AG04450 (cell line): ENCODE measurements at regions not wholly inside any gene's neighbourhood (a gene's known extent, or its start where the extent isn't known, plus 50 kb on each side); places are given as distances from the start of the nearest gene placed in this dataset.

ENCODE experiments used
- CTCF ChIA-PET: fragments of 300-600, 350-600 bp; formaldehyde crosslinking; extraction: SDS; loops from one replicate; lab custom pipeline; 2022; ENCODE audit warnings: antibody characterized with exemption, inconsistent platforms; lab: Charles Lee
- POLR2A ChIA-PET: fragments of 350-600 bp; formaldehyde crosslinking; extraction: SDS; loops from one replicate; lab custom pipeline; 2021; ENCODE audit warnings: antibody characterized with exemption, inconsistent platforms; lab: Yijun Ruan, JAX
- DNase-seq: peaks from one replicate; pipeline ENCODE4 v3.0.0-alpha.2; 2011; ENCODE audit warnings: low read depth, low spot score
- H3K27ac ChIP-seq: one replicate; pipeline ENCODE4 v1.5.1; 2012; ENCODE audit warnings: low read depth, low read length, control low read depth
- H3K27me3 ChIP-seq: one replicate; pipeline ENCODE4 v1.6.0; 2012; ENCODE audit warnings: low read length; ENCODE audit not compliant: control insufficient read depth, insufficient read depth
- H3K4me3 ChIP-seq: 2 replicates; pipeline ENCODE4 v1.5.1; 2011; ENCODE audit warnings: mild to moderate bottlenecking, low read depth, low read length, control low read depth
- H3K9me3 ChIP-seq: 2 replicates; pipeline ENCODE4 v1.5.1; 2012; ENCODE audit warnings: low read length; ENCODE audit not compliant: control insufficient read depth, insufficient read depth
- TF ChIP-seq, protein P1 (sequence below): IDR thresholded peaks from 2 replicates; pipeline ENCODE4 v1.5.1; 2011; ENCODE audit warnings: low read depth, low read length, control low read depth, inconsistent platforms

DNA sequence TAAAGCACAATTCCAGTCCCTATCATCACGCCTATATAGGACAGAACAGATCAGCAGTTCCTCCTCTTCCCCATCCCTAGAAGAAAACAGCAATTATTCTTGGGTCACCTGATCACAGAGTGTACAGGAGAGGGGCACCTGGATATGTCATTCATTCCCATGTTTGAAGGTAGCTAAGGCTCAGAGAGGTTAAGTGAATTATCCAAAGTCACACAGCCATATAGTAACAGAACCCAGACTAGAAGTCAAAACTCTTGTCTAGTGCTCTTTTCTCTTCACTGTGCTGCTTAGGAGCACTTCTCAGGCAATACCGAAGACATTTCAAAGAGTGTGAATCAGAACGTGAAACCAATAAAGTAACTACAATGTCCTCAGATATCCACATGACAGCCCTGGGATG lies 93.0 kb upstream of the ATL2 start:
- TF ChIP-seq, protein P1, sequence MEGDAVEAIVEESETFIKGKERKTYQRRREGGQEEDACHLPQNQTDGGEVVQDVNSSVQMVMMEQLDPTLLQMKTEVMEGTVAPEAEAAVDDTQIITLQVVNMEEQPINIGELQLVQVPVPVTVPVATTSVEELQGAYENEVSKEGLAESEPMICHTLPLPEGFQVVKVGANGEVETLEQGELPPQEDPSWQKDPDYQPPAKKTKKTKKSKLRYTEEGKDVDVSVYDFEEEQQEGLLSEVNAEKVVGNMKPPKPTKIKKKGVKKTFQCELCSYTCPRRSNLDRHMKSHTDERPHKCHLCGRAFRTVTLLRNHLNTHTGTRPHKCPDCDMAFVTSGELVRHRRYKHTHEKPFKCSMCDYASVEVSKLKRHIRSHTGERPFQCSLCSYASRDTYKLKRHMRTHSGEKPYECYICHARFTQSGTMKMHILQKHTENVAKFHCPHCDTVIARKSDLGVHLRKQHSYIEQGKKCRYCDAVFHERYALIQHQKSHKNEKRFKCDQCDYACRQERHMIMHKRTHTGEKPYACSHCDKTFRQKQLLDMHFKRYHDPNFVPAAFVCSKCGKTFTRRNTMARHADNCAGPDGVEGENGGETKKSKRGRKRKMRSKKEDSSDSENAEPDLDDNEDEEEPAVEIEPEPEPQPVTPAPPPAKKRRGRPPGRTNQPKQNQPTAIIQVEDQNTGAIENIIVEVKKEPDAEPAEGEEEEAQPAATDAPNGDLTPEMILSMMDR: no peak
- CTCF ChIA-PET: interaction anchor here (0.9 kb wide), 1 partner anchor 38 kb away, joined by 3 read pairs; no protein-coding TSS in a partner anchor
- H3K4me3 ChIP-seq: no peak overlapping the region
- H3K27ac ChIP-seq: no peak overlapping the region
- H3K9me3 ChIP-seq: no peaks in the 10 kb centered on the region
- no peak for DNase-seq
- POLR2A ChIA-PET: interaction anchor here (0.5 to 1.3 kb wide), 2 partner anchors 92 to 351 kb away, joined by 3 to 7 read pairs; no protein-coding TSS in a partner anchor
- peaks cover 20% of the 10 kb centered on the region for H3K27me3 ChIP-seq

DNA sequence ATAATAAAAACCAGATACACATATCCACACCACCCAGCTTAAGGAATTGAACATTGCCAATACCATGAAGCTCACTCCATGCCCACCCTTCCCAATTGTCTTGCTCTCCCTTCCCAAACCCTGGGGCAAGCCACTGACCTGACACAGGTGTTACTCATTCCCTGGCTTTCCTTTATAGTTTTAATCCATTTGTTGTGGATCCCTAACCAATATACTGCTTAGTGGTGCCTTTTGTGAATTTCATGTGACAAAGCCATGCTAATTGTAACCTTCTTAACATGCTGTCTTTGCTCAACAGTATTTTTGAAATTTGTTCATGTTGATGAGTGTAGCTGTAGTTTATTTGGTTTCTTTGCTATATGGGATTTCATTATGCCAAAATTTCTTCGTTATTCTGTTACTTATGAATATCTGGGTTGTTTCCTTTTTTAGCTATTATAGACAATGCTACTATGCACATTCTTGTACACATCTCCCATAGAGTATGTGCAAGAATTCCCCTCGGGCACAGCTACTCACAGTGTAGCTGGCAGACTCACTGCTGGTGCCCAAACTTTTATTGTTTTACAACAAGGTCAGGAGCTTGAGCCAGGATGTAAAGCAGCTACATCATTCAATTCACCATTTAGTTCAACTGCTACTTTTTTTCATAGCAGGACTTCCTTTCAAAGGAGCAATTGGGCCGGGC lies 90.8 kb upstream of the ATL2 start:
- DNase-seq: no peak
- ChIA-PET CTCF (interaction anchor here (0.6 to 0.9 kb wide), 2 partner anchors 25 to 291 kb away, joined by 3 to 4 read pairs; no protein-coding TSS in a partner anchor), POLR2A (interaction anchor here (1.1 kb wide), 1 partner anchor 91 kb away, joined by 3 read pairs; no protein-coding TSS in a partner anchor)
- no peak overlapping the region for H3K27ac ChIP-seq
- TF ChIP-seq, protein P1: no peak
- no peaks in the 10 kb centered on the region for H3K9me3 ChIP-seq
- no peak overlapping the region for H3K4me3 ChIP-seq
- peaks cover 22% of the 10 kb centered on the region for H3K27me3 ChIP-seq

DNA sequence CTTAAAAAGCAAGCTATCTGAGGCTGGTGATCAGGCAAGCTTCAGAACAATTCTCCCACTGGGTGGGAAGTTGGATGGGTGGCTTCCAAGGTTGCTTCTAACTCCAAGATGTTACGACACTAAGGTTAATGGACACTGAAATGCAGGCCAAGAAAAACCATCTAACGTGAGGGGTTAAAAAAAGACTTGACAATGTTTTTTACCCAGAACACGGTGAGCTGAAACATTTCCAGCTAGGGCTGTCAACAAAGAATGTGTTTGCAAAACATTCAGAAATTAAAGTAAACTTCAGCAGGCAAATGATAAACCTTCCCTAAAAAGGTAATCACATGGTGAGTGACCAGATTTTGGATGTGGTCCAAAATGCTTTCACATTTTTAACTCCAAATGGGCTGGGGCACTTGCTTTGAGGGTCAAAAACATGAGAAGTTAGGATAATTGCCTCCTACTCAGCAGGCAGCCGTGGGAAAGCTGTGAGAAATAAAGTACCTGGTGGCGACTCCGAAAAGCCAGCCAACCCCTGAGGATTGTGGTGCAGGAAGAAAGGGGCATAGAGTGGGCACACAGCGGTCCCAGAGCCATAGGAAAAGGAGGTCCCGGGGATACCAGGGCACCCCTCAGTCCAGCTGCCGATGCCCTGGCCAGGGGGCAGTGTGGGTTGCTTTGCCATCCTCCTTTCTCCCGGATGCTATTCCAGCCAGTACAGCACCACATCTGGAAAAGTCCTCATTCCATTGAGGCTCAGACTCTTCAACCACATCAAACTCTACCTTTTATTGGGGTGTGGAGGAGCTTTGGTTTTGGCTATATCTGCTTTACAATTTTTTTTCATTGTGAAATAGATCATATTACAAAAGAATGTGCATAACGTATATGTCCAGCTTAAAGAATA lies 90.0 kb upstream of the ATL2 start:
- peaks cover 21% of the 10 kb centered on the region for H3K27me3 ChIP-seq
- no peaks in the 10 kb centered on the region for H3K9me3 ChIP-seq
- TF ChIP-seq, protein P1: no peak
- peak; percentile 4 for DNase-seq
- ChIA-PET CTCF (interaction anchor here (0.6 to 0.9 kb wide), 4 partner anchors 24 to 291 kb away, joined by 3 to 4 read pairs (median 4); no protein-coding TSS in a partner anchor), POLR2A (interaction anchor here (1.1 kb wide), 1 partner anchor 91 kb away, joined by 3 read pairs; no protein-coding TSS in a partner anchor)
- H3K27ac ChIP-seq: no peak overlapping the region
- H3K4me3 ChIP-seq: no peak overlapping the region

DNA sequence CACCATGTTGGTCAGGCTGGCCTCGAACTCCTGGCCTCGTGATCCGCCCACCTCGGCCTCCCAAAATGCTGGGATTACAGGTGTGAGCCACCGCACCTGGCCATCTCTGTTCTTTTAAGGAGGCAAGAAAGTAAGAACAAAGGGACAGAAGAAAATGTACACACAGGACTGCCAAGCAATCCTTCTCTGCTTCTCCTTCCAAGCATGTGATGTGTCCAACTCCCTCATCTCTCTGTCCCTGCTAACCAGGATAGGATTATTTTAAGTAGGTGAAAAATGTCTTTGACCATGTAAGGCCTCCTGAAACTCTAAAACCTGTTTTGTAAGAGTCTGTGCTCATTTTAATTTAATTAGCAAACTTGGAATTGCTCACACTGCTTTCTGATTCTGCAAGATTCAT lies 89.3 kb upstream of the ATL2 start:
- ChIA-PET CTCF (interaction anchor here (0.9 kb wide), 1 partner anchor 151 kb away, joined by 4 read pairs; no protein-coding TSS in a partner anchor), POLR2A (no interaction called here)
- H3K27ac ChIP-seq: no peak overlapping the region
- peaks cover 15% of the 10 kb centered on the region for H3K27me3 ChIP-seq
- no peak for DNase-seq
- H3K9me3 ChIP-seq: no peaks in the 10 kb centered on the region
- no peak overlapping the region for H3K4me3 ChIP-seq
- TF ChIP-seq, protein P1: no peak
